GM23248 (cell line): ENCODE measurements at regions not wholly inside any gene's neighbourhood (a gene's known extent, or its start where the extent isn't known, plus 50 kb on each side); places are given as distances from the start of the nearest gene placed in this dataset.

Source experiments
- EZH2 ChIP-seq: fragments of 200-600 bp; sonication (generic); IDR thresholded peaks from 2 replicates; pipeline ENCODE4 v1.6.1; 2018; ENCODE audit warnings: antibody characterized with exemption, mild to moderate bottlenecking; ENCODE audit not compliant: insufficient read depth, poor library complexity, severe bottlenecking
- EZH2phosphoT487 ChIP-seq: fragments of 200-600 bp; sonication (generic); IDR thresholded peaks from 2 replicates; pipeline ENCODE4 v1.6.1; 2018; ENCODE audit warnings: antibody characterized with exemption, moderate library complexity, mild to moderate bottlenecking, low read depth; ENCODE audit not compliant: insufficient read depth

DNA sequence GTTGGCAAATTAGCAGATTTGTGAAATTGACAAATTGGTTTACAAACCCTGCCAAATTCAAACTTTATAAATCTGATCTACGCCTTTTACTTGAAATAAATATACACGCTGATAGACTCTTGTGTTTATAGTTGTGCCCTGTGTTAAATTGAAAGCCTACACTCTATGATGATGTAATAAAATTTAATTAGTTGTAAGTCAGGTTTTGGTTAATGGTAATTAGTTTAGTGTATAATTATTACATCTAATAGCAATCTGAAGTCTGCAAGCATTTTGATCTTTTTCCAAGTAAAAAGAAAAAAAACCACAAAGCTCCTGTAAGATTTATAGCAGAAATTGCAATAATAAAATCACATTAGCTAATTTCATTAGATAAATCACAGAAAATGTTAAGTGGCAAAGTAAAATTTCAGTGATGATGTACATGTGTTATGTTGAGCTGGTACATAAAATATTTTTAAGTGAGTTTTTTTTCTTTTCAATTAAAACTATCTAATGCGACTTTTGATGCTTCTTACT, 72.7 kb upstream of the TENM3 start:
- TF ChIP-seq EZH2, result no peak
- no peak for TF ChIP-seq EZH2phosphoT487
